WTC11 (cell line): ENCODE measurements at regions not wholly inside any gene's neighbourhood (a gene's known extent, or its start where the extent isn't known, plus 50 kb on each side); places are given as distances from the start of the nearest gene placed in this dataset.

ENCODE experiments used
- ATAC-seq: fragments of 200-7000 bp; cut with Tn5 transposase; 2 replicates; pipeline ENCODE4 v1.10.0; 2021; ENCODE audit warnings: mild to moderate bottlenecking, moderate library complexity
- CTCF ChIA-PET: fragments of 300-600 bp; sonication (Branson Sonifier 250); formaldehyde crosslinking; loops from one replicate; lab custom pipeline; 2021; ENCODE audit warnings: antibody characterized with exemption; lab: Charles Lee
- POLR2A ChIA-PET: fragments of 350-600 bp; sonication (Branson Sonifier 250); formaldehyde crosslinking; loops from one replicate; lab custom pipeline; 2021; ENCODE audit warnings: antibody characterized with exemption; lab: Charles Lee
- DNase-seq: peaks from one replicate; pipeline ENCODE4 v3.0.0; 2021; ENCODE audit warnings: low spot score
- H3K27ac Mint-ChIP-seq: 2 replicates; pipeline ENCODE4 v1.8.0; 2021; ENCODE audit warnings: mixed read lengths
- H3K27me3 Mint-ChIP-seq: 2 replicates; pipeline ENCODE4 v1.8.0; 2021; ENCODE audit warnings: low read depth, mild to moderate bottlenecking, moderate library complexity, mixed read lengths
- H3K36me3 Mint-ChIP-seq: 2 replicates; pipeline ENCODE4 v1.8.0; 2021; ENCODE audit warnings: mixed read lengths
- H3K4me1 Mint-ChIP-seq: 2 replicates; pipeline ENCODE4 v1.8.0; 2022; ENCODE audit warnings: mixed read lengths
- H3K4me3 Mint-ChIP-seq: 2 replicates; pipeline ENCODE4 v1.8.0; 2021; ENCODE audit warnings: mild to moderate bottlenecking, moderate library complexity, mixed read lengths
- H3K9me3 Mint-ChIP-seq: 2 replicates; pipeline ENCODE4 v1.8.0; 2021; ENCODE audit warnings: mixed read lengths
- ATF2 ChIP-seq: sonication (generic); formaldehyde crosslinking; IDR thresholded peaks from 2 replicates; pipeline ENCODE4 v1.8.1; 2022; ENCODE audit warnings: low read depth, missing genetic modification reagents, borderline replicate concordance
- CBFB ChIP-seq: sonication (generic); formaldehyde crosslinking; IDR thresholded peaks from 2 replicates; pipeline ENCODE4 v1.8.1; 2022; ENCODE audit warnings: mild to moderate bottlenecking, low read depth, missing genetic modification reagents
- ESRRA ChIP-seq: sonication (generic); formaldehyde crosslinking; IDR thresholded peaks from 2 replicates; pipeline ENCODE4 v1.8.1; 2022; ENCODE audit warnings: mild to moderate bottlenecking, missing genetic modification reagents, borderline replicate concordance
- FOXP1 ChIP-seq: sonication (generic); formaldehyde crosslinking; IDR thresholded peaks from 2 replicates; pipeline ENCODE4 v1.8.0; 2022; ENCODE audit warnings: missing genetic modification reagents, mild to moderate bottlenecking, moderate library complexity, borderline replicate concordance
- GTF2I ChIP-seq: fragments of 250-450 bp; sonication (Bioruptor Pico); conservative IDR thresholded peaks from 2 replicates; pipeline ENCODE4 v1.4.0; 2021; ENCODE audit warnings: mild to moderate bottlenecking
- HMGXB4 ChIP-seq: sonication (generic); formaldehyde crosslinking; IDR thresholded peaks from 2 replicates; pipeline ENCODE4 v1.8.1; 2023; ENCODE audit warnings: mild to moderate bottlenecking, moderate library complexity, missing genetic modification reagents
- JAZF1 ChIP-seq: fragments of 250-450 bp; sonication (Bioruptor Pico); IDR thresholded peaks from 2 replicates; pipeline ENCODE4 v1.9.0; 2021; ENCODE audit warnings: moderate library complexity, mild to moderate bottlenecking, inconsistent platforms
- JUN ChIP-seq: sonication (generic); formaldehyde crosslinking; IDR thresholded peaks from 2 replicates; pipeline ENCODE4 v1.8.0; 2023; ENCODE audit warnings: mild to moderate bottlenecking, missing genetic modification reagents
- MLX ChIP-seq: sonication (generic); formaldehyde crosslinking; IDR thresholded peaks from 2 replicates; pipeline ENCODE4 v1.8.1; 2023; ENCODE audit warnings: mild to moderate bottlenecking, missing genetic modification reagents, moderate library complexity
- NR1H2 ChIP-seq: sonication (generic); formaldehyde crosslinking; IDR thresholded peaks from 2 replicates; pipeline ENCODE4 v1.9.0; 2021; ENCODE audit warnings: mild to moderate bottlenecking, moderate library complexity, missing genetic modification reagents
- SP1 ChIP-seq: sonication (generic); formaldehyde crosslinking; conservative IDR thresholded peaks from 2 replicates; pipeline ENCODE4 v1.8.1; 2022; ENCODE audit warnings: missing genetic modification reagents
- TEAD1 ChIP-seq: sonication (generic); formaldehyde crosslinking; IDR thresholded peaks from 2 replicates; pipeline ENCODE4 v1.8.0; 2022; ENCODE audit warnings: mild to moderate bottlenecking, missing genetic modification reagents
- ZNF281 ChIP-seq: sonication (generic); formaldehyde crosslinking; IDR thresholded peaks from 2 replicates; pipeline ENCODE4 v1.8.0; 2023; ENCODE audit warnings: mild to moderate bottlenecking, missing genetic modification reagents
- ZNF396 ChIP-seq: fragments of 250-450 bp; sonication (Bioruptor Pico); IDR thresholded peaks from 2 replicates; pipeline ENCODE4 v1.8.0; 2021; ENCODE audit warnings: mild to moderate bottlenecking, moderate library complexity, borderline replicate concordance
- ZNF416 ChIP-seq: fragments of 250-450 bp; sonication (Bioruptor Pico); IDR thresholded peaks from 2 replicates; pipeline ENCODE4 v1.9.0; 2021; ENCODE audit warnings: mild to moderate bottlenecking, inconsistent platforms
- ZNF512 ChIP-seq: sonication (generic); formaldehyde crosslinking; IDR thresholded peaks from 2 replicates; pipeline ENCODE4 v1.8.1; 2022; ENCODE audit warnings: missing genetic modification reagents, borderline replicate concordance

GRCh38 chr10:126854726-126855495 is 50.3 kb upstream of the DOCK1 start:
- H3K4me1 Mint-ChIP-seq: no peaks in the 10 kb centered on the region
- H3K4me3 Mint-ChIP-seq: no peak overlapping the region
- H3K36me3 Mint-ChIP-seq: peaks cover 5% of the 10 kb centered on the region
- no peak for ATAC-seq
- TF ChIP-seq MLX (CRISPR knock-in tag) (no peak), ESRRA (CRISPR knock-in tag) (no peak), ZNF512 (CRISPR knock-in tag) (no peak), SP1 (CRISPR knock-in tag) (no peak), JAZF1 (CRISPR knock-in tag) (no peak), CBFB (CRISPR knock-in tag) (no peak), ZNF281 (CRISPR knock-in tag) (no peak), TEAD1 (CRISPR knock-in tag) (no peak), ZNF416 (CRISPR knock-in tag) (no peak), FOXP1 (no peak), NR1H2 (CRISPR knock-in tag) (no peak), HMGXB4 (no peak), ATF2 (CRISPR knock-in tag) (no peak), JUN (CRISPR knock-in tag) (no peak), GTF2I (CRISPR knock-in tag) (no peak), ZNF396 (CRISPR knock-in tag) (no peak)
- H3K27me3 Mint-ChIP-seq: peaks cover 4% of the 10 kb centered on the region
- DNase-seq: no peak
- H3K9me3 Mint-ChIP-seq: peaks cover 10% of the 10 kb centered on the region
- H3K27ac Mint-ChIP-seq: no peak overlapping the region
- ChIA-PET CTCF (interaction anchor here (0.7 to 1.6 kb wide), 4 partner anchors 14 to 256 kb away, joined by 3 to 5 read pairs (median 4); no protein-coding TSS in a partner anchor), POLR2A (no interaction called here)
